GM06990 (cell line): ENCODE measurements at regions not wholly inside any gene's neighbourhood (a gene's known extent, or its start where the extent isn't known, plus 50 kb on each side); places are given as distances from the start of the nearest gene placed in this dataset.
A peak's percentile ranks its signal among the peaks of the same experiment; 100 is the strongest.

Experiments
- DNase-seq: peaks from one replicate; pipeline ENCODE4 v3.0.0-alpha.2; 2011; ENCODE audit not compliant: insufficient read length; ENCODE audit errors: extremely low read depth
- H3K27me3 ChIP-seq: replicated peaks from 2 replicates; pipeline ENCODE4 v1.6.0; 2011; ENCODE audit warnings: low read length; ENCODE audit not compliant: control insufficient read depth, insufficient read depth
- H3K36me3 ChIP-seq: 2 replicates; pipeline ENCODE4 v1.5.1; 2011; ENCODE audit warnings: low read length; ENCODE audit not compliant: control insufficient read depth, insufficient read depth
- H3K4me3 ChIP-seq: replicated peaks from 2 replicates; pipeline ENCODE4 v1.5.1; 2011; ENCODE audit warnings: low read depth, mild to moderate bottlenecking, control low read depth, low read length
- CTCF ChIP-seq: IDR thresholded peaks from 2 replicates; pipeline ENCODE4 v1.5.1; 2011; ENCODE audit warnings: low read length, control low read depth, mild to moderate bottlenecking, inconsistent platforms; ENCODE audit not compliant: insufficient read depth, poor library complexity, severe bottlenecking

GRCh38 chr5:124796495-124796894 is 50.1 kb upstream of the ZNF608 start:
- no peaks in the 10 kb centered on the region for H3K36me3 ChIP-seq
- no peak overlapping the region for H3K4me3 ChIP-seq
- peak; percentile 10 for DNase-seq
- TF ChIP-seq CTCF = no peak
- H3K27me3 ChIP-seq = no peaks in the 10 kb centered on the region

GRCh38 chr5:124797665-124798087 is 51.2 kb upstream of the ZNF608 start:
- no peak overlapping the region for H3K4me3 ChIP-seq
- no peak for DNase-seq
- H3K36me3 ChIP-seq = no peaks in the 10 kb centered on the region
- H3K27me3 ChIP-seq = no peaks in the 10 kb centered on the region
- no peak for TF ChIP-seq CTCF

GRCh38 chr5:124798890-124799289 is 52.5 kb upstream of the ZNF608 start:
- no peak for TF ChIP-seq CTCF

GRCh38 chr5:124801551-124801950 is 55.1 kb upstream of the ZNF608 start:
- TF ChIP-seq CTCF = no peak
- no peak for DNase-seq
- H3K36me3 ChIP-seq = no peaks in the 10 kb centered on the region
- no peak overlapping the region for H3K4me3 ChIP-seq
- no peaks in the 10 kb centered on the region for H3K27me3 ChIP-seq

More at GRCh38 chr5:124798890-124799289, 52.5 kb upstream of the ZNF608 start:
- no peak for DNase-seq
- no peaks in the 10 kb centered on the region for H3K27me3 ChIP-seq
- H3K36me3 ChIP-seq = no peaks in the 10 kb centered on the region
- H3K4me3 ChIP-seq = no peak overlapping the region

GRCh38 chr5:124803617-124804323 is 57.3 kb upstream of the ZNF608 start:
- Histone ChIP-seq H3K4me3 (no peak overlapping the region), H3K36me3 (no peaks in the 10 kb centered on the region), H3K27me3 (no peaks in the 10 kb centered on the region)
- no peak for DNase-seq
- TF ChIP-seq CTCF = no peak

GRCh38 chr5:124806026-124806372 is 59.6 kb upstream of the ZNF608 start:
- no peak for TF ChIP-seq CTCF
- no peak overlapping the region for H3K4me3 ChIP-seq
- no peaks in the 10 kb centered on the region for H3K27me3 ChIP-seq
- no peak for DNase-seq
- H3K36me3 ChIP-seq = no peaks in the 10 kb centered on the region
